C1 segment of cervical spinal cord (tissue), 14 donors: ENCODE measurements at regions not wholly inside any gene's neighbourhood (a gene's known extent, or its start where the extent isn't known, plus 50 kb on each side); places are given as distances from the start of the nearest gene placed in this dataset.

ENCODE experiments used
- DNase-seq, 14 donors: peaks; one replicate each; lab custom pipeline; 2025; lab: John Stamatoyannopoulos, UW

GRCh38 chr1:200253774-200254495, 155.9 kb downstream of the ZNF281 start:
- DNase-seq = no peak

GRCh38 chr1:200252531-200252930, 157.3 kb downstream of the ZNF281 start:
- no peak for DNase-seq

- DNase-seq = no peak
Observed at GRCh38 chr1:200250469-200250868, 159.4 kb downstream of the ZNF281 start.

- no peak for DNase-seq
Observed at GRCh38 chr1:200248541-200248940, 161.3 kb downstream of the ZNF281 start.

- DNase-seq = no peak
Observed at GRCh38 chr1:200247518-200247917, 162.3 kb downstream of the ZNF281 start.

GRCh38 chr1:200245473-200245872, 164.4 kb downstream of the ZNF281 start:
- no peak for DNase-seq

- DNase-seq = no peak
Observed at GRCh38 chr1:200243042-200243437, 166.8 kb downstream of the ZNF281 start.

GRCh38 chr1:200242110-200243041, 167.5 kb downstream of the ZNF281 start:
- DNase-seq = no peak

GRCh38 chr1:200240656-200241055, 169.2 kb downstream of the ZNF281 start:
- no peak for DNase-seq

GRCh38 chr1:200238311-200238710, 171.5 kb downstream of the ZNF281 start:
- DNase-seq = no peak

- DNase-seq = no peak
Observed at GRCh38 chr1:200237066-200237465, 172.8 kb downstream of the ZNF281 start.

GRCh38 chr1:200234938-200235337, 174.9 kb downstream of the ZNF281 start:
- DNase-seq = no peak

- no peak for DNase-seq
Observed at GRCh38 chr1:200233393-200233792, 176.4 kb downstream of the ZNF281 start.

- no peak for DNase-seq
Observed at GRCh38 chr1:200231787-200232231, 178.0 kb downstream of the ZNF281 start.

GRCh38 chr1:200230671-200231070, 179.2 kb downstream of the ZNF281 start:
- no peak for DNase-seq

GRCh38 chr1:200228486-200228885, 181.3 kb downstream of the ZNF281 start:
- DNase-seq = no peak

GRCh38 chr1:200228081-200228480, 181.8 kb downstream of the ZNF281 start:
- DNase-seq = no peak
